Mononuclear cell (primary cell): ENCODE measurements at regions not wholly inside any gene's neighbourhood (a gene's known extent, or its start where the extent isn't known, plus 50 kb on each side); places are given as distances from the start of the nearest gene placed in this dataset.
"Not testable (repeated sequence)": the region's sequence is repeated elsewhere in the genome, so short reads cannot be mapped to it uniquely, and the experiment has no call there.

Experiments
- H3K27me3 ChIP-seq: 2 replicates; pipeline ENCODE4 v1.6.0; 2011; ENCODE audit warnings: low read length, control low read depth; ENCODE audit not compliant: insufficient read depth
- H3K4me1 ChIP-seq: 2 replicates; pipeline ENCODE4 v1.5.1; 2011; ENCODE audit warnings: mild to moderate bottlenecking, low read length, control low read depth; ENCODE audit not compliant: insufficient read depth
- H3K4me3 ChIP-seq: 2 replicates; pipeline ENCODE4 v1.5.1; 2011; ENCODE audit warnings: mild to moderate bottlenecking, low read length, moderate library complexity
- H3K9me3 ChIP-seq: 2 replicates; pipeline ENCODE4 v1.5.1; 2011; ENCODE audit warnings: low read depth, mild to moderate bottlenecking, control low read depth, low read length

GRCh38 chrY:18858484-18859191 lies 85.1 kb upstream of the HSFY2 start:
- not testable (repeated sequence) for H3K4me1 ChIP-seq, H3K27me3 ChIP-seq, H3K4me3 ChIP-seq, H3K9me3 ChIP-seq

- H3K4me3 ChIP-seq, H3K9me3 ChIP-seq, H3K4me1 ChIP-seq, H3K27me3 ChIP-seq: not testable (repeated sequence)
These were observed 81.6 kb upstream of the HSFY2 start for GRCh38 chrY:18855184-18855583.

GRCh38 chrY:18853323-18853722 lies 79.8 kb upstream of the HSFY2 start:
- H3K4me3 ChIP-seq, H3K9me3 ChIP-seq, H3K4me1 ChIP-seq, H3K27me3 ChIP-seq: not testable (repeated sequence)

- H3K4me1 ChIP-seq, H3K27me3 ChIP-seq, H3K4me3 ChIP-seq, H3K9me3 ChIP-seq: not testable (repeated sequence)
These were observed 63.1 kb upstream of the HSFY2 start for GRCh38 chrY:18836643-18837042.
